Large intestine (tissue), 3 donors: ENCODE measurements at regions not wholly inside any gene's neighbourhood (a gene's known extent, or its start where the extent isn't known, plus 50 kb on each side); places are given as distances from the start of the nearest gene placed in this dataset.
"Not testable (repeated sequence)": the region's sequence is repeated elsewhere in the genome, so short reads cannot be mapped to it uniquely, and the experiment has no call there.

Source experiments
- DNase-seq, 2 donors: peaks; one replicate each; pipeline versions ENCODE4 v3.0.0 to v3.0.0-alpha.2; 2013
- H3K27ac ChIP-seq: one replicate; pipeline ENCODE4 v1.5.1; 2013; ENCODE audit warnings: low read length
- H3K27me3 ChIP-seq: 2 replicates; pipeline ENCODE4 v1.6.1; 2013; ENCODE audit warnings: low read length; ENCODE audit not compliant: control insufficient read depth, insufficient read depth
- H3K36me3 ChIP-seq: 2 replicates; pipeline ENCODE4 v1.6.1; 2013; ENCODE audit warnings: low read length; ENCODE audit not compliant: control insufficient read depth, insufficient read depth
- H3K4me1 ChIP-seq: one replicate; pipeline ENCODE4 v1.6.1; 2013; ENCODE audit warnings: low read length; ENCODE audit not compliant: control insufficient read depth, insufficient read depth
- H3K4me3 ChIP-seq: one replicate; pipeline ENCODE4 v1.5.1; 2013; ENCODE audit warnings: low read length
- H3K9me3 ChIP-seq: one replicate; pipeline ENCODE4 v1.6.1; 2013; ENCODE audit warnings: mild to moderate bottlenecking, low read depth, low read length, moderate library complexity; ENCODE audit not compliant: control insufficient read depth
- WGBS: methylation state at CpG from one replicate; pipeline ENCODE4 v1.1.5; 2013; ENCODE audit warnings: low lambda C conversion rate; ENCODE audit not compliant: insufficient coverage; 5-methylcytosine and 5-hydroxymethylcytosine counted together

- no peaks in the 10 kb centered on the region for H3K27me3 ChIP-seq
- H3K4me1 ChIP-seq, result no peaks in the 10 kb centered on the region
- no peak for DNase-seq
- no peaks in the 10 kb centered on the region for H3K9me3 ChIP-seq
- 100% methylated on average over 2 of the region's 4 CpGs for WGBS
- H3K36me3 ChIP-seq, result no peaks in the 10 kb centered on the region
- H3K4me3 ChIP-seq, result no peak overlapping the region
- H3K27ac ChIP-seq, result no peak overlapping the region
Observed at GRCh38 chrX:1870421-1870820, 255.6 kb downstream of the ASMT start.

- Histone ChIP-seq H3K36me3 (no peaks in the 10 kb centered on the region), H3K27ac (no peak overlapping the region), H3K4me3 (no peak overlapping the region), H3K4me1 (no peaks in the 10 kb centered on the region), H3K9me3 (no peaks in the 10 kb centered on the region), H3K27me3 (no peaks in the 10 kb centered on the region)
- DNase-seq, result no peak
- 100% methylated on average over 1 of the region's 5 CpGs for WGBS
Observed at GRCh38 chrX:1871887-1872286, 257.0 kb downstream of the ASMT start.

- Histone ChIP-seq H3K9me3 (no peaks in the 10 kb centered on the region), H3K4me1 (no peaks in the 10 kb centered on the region), H3K4me3 (no peak overlapping the region), H3K36me3 (no peaks in the 10 kb centered on the region), H3K27ac (no peak overlapping the region), H3K27me3 (no peaks in the 10 kb centered on the region)
- no peak for DNase-seq
- 73% methylated on average over 1 of the region's 1 CpG for WGBS
Observed at GRCh38 chrX:1873671-1874070, 258.8 kb downstream of the ASMT start.

GRCh38 chrX:1874416-1874815 lies 259.6 kb downstream of the ASMT start:
- WGBS, result no CpG with 5 or more reads among the region's 6 CpGs
- Histone ChIP-seq H3K9me3 (no peaks in the 10 kb centered on the region), H3K27me3 (no peaks in the 10 kb centered on the region), H3K36me3 (no peaks in the 10 kb centered on the region), H3K4me3 (no peak overlapping the region), H3K4me1 (no peaks in the 10 kb centered on the region), H3K27ac (no peak overlapping the region)
- no peak for DNase-seq

GRCh38 chrX:1874899-1875298 lies 260.0 kb downstream of the ASMT start:
- H3K9me3 ChIP-seq, result no peaks in the 10 kb centered on the region
- no peaks in the 10 kb centered on the region for H3K4me1 ChIP-seq
- DNase-seq, result no peak
- H3K27ac ChIP-seq, result no peak overlapping the region
- H3K36me3 ChIP-seq, result no peaks in the 10 kb centered on the region
- H3K4me3 ChIP-seq, result no peak overlapping the region
- WGBS, result no CpG with 5 or more reads among the region's 9 CpGs
- no peaks in the 10 kb centered on the region for H3K27me3 ChIP-seq

GRCh38 chrX:1876041-1876440 lies 261.2 kb downstream of the ASMT start:
- H3K9me3 ChIP-seq, result no peaks in the 10 kb centered on the region
- no peaks in the 10 kb centered on the region for H3K4me1 ChIP-seq
- WGBS, result no CpG with 5 or more reads among the region's 7 CpGs
- H3K36me3 ChIP-seq, result no peaks in the 10 kb centered on the region
- no peak for DNase-seq
- H3K4me3 ChIP-seq, result no peak overlapping the region
- H3K27ac ChIP-seq, result no peak overlapping the region
- no peaks in the 10 kb centered on the region for H3K27me3 ChIP-seq

- no peak for DNase-seq
- no peaks in the 10 kb centered on the region for H3K4me1 ChIP-seq
- no peaks in the 10 kb centered on the region for H3K36me3 ChIP-seq
- H3K9me3 ChIP-seq, result no peaks in the 10 kb centered on the region
- no peak overlapping the region for H3K27ac ChIP-seq
- H3K4me3 ChIP-seq, result no peak overlapping the region
- no peaks in the 10 kb centered on the region for H3K27me3 ChIP-seq
- 52% methylated on average over 3 of the region's 7 CpGs for WGBS
Observed at GRCh38 chrX:1877780-1878179, 262.9 kb downstream of the ASMT start.

- H3K27ac ChIP-seq, H3K36me3 ChIP-seq, DNase-seq, H3K27me3 ChIP-seq, H3K9me3 ChIP-seq, H3K4me1 ChIP-seq, H3K4me3 ChIP-seq: not testable (repeated sequence)
- 94% methylated on average over 4 of the region's 10 CpGs for WGBS
Observed at GRCh38 chrX:1880884-1881817, 266.3 kb downstream of the ASMT start.

GRCh38 chrX:1883772-1884171 lies 268.9 kb downstream of the ASMT start:
- WGBS, result no CpG with 5 or more reads among the region's 8 CpGs
- no peaks in the 10 kb centered on the region for H3K9me3 ChIP-seq
- DNase-seq, result no peak
- no peaks in the 10 kb centered on the region for H3K4me1 ChIP-seq
- no peak overlapping the region for H3K27ac ChIP-seq
- H3K27me3 ChIP-seq, result no peaks in the 10 kb centered on the region
- no peaks in the 10 kb centered on the region for H3K36me3 ChIP-seq
- no peak overlapping the region for H3K4me3 ChIP-seq

GRCh38 chrX:1884446-1884845 lies 269.6 kb downstream of the ASMT start:
- no peak for DNase-seq
- no peak overlapping the region for H3K4me3 ChIP-seq

GRCh38 chrX:1885116-1885515 lies 270.3 kb downstream of the ASMT start:
- WGBS, result no CpG with 5 or more reads among the region's 12 CpGs
- Histone ChIP-seq H3K9me3 (no peaks in the 10 kb centered on the region), H3K4me3 (no peak overlapping the region), H3K4me1 (no peaks in the 10 kb centered on the region), H3K27me3 (no peaks in the 10 kb centered on the region), H3K27ac (no peak overlapping the region), H3K36me3 (no peaks in the 10 kb centered on the region)
- no peak for DNase-seq

More at GRCh38 chrX:1884446-1884845, 269.6 kb downstream of the ASMT start:
- WGBS, result no CpG with 5 or more reads among the region's 1 CpG
- Histone ChIP-seq H3K27ac (no peak overlapping the region), H3K4me1 (no peaks in the 10 kb centered on the region), H3K36me3 (no peaks in the 10 kb centered on the region), H3K27me3 (no peaks in the 10 kb centered on the region), H3K9me3 (no peaks in the 10 kb centered on the region)
